22Rv1 (cell line): ENCODE measurements at regions not wholly inside any gene's neighbourhood (a gene's known extent, or its start where the extent isn't known, plus 50 kb on each side); places are given as distances from the start of the nearest gene placed in this dataset.

Source experiments
- ZFX ChIP-seq: fragments of 450-650 bp; IDR thresholded peaks from 2 replicates; pipeline ENCODE4 v1.6.1; 2017; ENCODE audit warnings: antibody characterized with exemption, borderline replicate concordance
- TF ChIP-seq, protein P1 (sequence below): fragments of 450-650 bp; IDR thresholded peaks from 2 replicates; pipeline ENCODE4 v1.5.1; 2017; ENCODE audit warnings: mild to moderate bottlenecking

DNA sequence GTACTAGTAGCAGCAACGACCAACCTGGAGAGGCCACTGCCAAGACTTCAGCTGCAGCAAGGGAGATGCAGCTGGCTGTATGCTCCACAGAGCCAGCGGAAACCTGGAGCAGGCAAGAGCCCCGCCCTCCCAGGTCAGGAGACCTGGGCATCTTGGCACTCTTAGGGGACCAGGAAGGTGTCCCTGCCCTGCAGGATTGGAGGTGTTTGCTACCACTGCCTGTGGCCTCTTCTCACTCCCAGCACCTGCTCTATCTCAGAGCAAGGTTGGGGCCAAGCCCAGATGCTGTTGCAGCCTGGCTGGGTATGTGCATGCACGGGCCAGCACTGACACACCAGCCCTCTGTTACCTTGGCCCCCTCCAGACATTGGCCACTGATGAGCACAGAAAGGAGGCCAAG, 1512.8 kb downstream of the REEP3 start:
- TF ChIP-seq, protein P1, sequence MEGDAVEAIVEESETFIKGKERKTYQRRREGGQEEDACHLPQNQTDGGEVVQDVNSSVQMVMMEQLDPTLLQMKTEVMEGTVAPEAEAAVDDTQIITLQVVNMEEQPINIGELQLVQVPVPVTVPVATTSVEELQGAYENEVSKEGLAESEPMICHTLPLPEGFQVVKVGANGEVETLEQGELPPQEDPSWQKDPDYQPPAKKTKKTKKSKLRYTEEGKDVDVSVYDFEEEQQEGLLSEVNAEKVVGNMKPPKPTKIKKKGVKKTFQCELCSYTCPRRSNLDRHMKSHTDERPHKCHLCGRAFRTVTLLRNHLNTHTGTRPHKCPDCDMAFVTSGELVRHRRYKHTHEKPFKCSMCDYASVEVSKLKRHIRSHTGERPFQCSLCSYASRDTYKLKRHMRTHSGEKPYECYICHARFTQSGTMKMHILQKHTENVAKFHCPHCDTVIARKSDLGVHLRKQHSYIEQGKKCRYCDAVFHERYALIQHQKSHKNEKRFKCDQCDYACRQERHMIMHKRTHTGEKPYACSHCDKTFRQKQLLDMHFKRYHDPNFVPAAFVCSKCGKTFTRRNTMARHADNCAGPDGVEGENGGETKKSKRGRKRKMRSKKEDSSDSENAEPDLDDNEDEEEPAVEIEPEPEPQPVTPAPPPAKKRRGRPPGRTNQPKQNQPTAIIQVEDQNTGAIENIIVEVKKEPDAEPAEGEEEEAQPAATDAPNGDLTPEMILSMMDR: no peak
- no peak for TF ChIP-seq ZFX
